Tibial nerve (tissue), 4 donors: ENCODE measurements at regions not wholly inside any gene's neighbourhood (a gene's known extent, or its start where the extent isn't known, plus 50 kb on each side); places are given as distances from the start of the nearest gene placed in this dataset.

Experiments
- DNase-seq, 2 donors: peaks; one replicate each; pipeline ENCODE4 v3.0.0-alpha.2; 2019; ENCODE audit warnings: low spot score in 2 of 2
- H3K27ac ChIP-seq, 4 donors: fragments of 200-600 bp; sonication (generic) in 3 of 4; one replicate each; pipeline ENCODE4 v1.5.1; 2017 to 2019; ENCODE audit warnings: mild to moderate bottlenecking in 1 of 4
- H3K27me3 ChIP-seq, 2 donors: fragments of 200-600 bp; sonication (generic) in 1 of 2; one replicate each; pipeline versions ENCODE4 v1.5.1 to v1.6.0; 2017 to 2019
- H3K36me3 ChIP-seq, 3 donors: fragments of 200-600 bp; sonication (generic); one replicate each; pipeline ENCODE4 v1.5.1; 2018 to 2019
- H3K4me1 ChIP-seq, 4 donors: fragments of 200-600 bp; sonication (generic) in 3 of 4; one replicate each; pipeline ENCODE4 v1.5.1; 2017 to 2019
- H3K4me3 ChIP-seq, 4 donors: fragments of 200-600 bp; sonication (generic) in 3 of 4; one replicate each; pipeline ENCODE4 v1.5.1; 2017 to 2019; ENCODE audit warnings: mild to moderate bottlenecking in 1 of 4, moderate library complexity in 1 of 4
- H3K9me3 ChIP-seq, 4 donors: fragments of 200-600 bp; sonication (generic) in 3 of 4; one replicate each; pipeline ENCODE4 v1.5.1; 2017 to 2019
- CTCF ChIP-seq, 5 experiments: fragments of 200-600 bp in 3 of 5; fragments of 450-650 bp in 2 of 5; sonication (generic) in 3 of 5; IDR thresholded peaks; one replicate each; pipeline ENCODE4 v1.5.1; 2016 to 2019; ENCODE audit warnings: antibody characterized with exemption in 5 of 5, mild to moderate bottlenecking in 3 of 5, moderate library complexity in 2 of 5
- EP300 ChIP-seq, 2 donors: sonication (generic); formaldehyde crosslinking; IDR thresholded peaks; one replicate each; pipeline ENCODE4 v1.6.1; 2017; ENCODE audit warnings: antibody characterized with exemption in 2 of 2, mild to moderate bottlenecking in 1 of 2
- POLR2A ChIP-seq, 2 donors: fragments of 450-650 bp; IDR thresholded peaks; one replicate each; pipeline ENCODE4 v1.6.1; 2017; ENCODE audit warnings: antibody characterized with exemption in 2 of 2, mild to moderate bottlenecking in 2 of 2, moderate library complexity in 2 of 2
- WGBS, 2 donors: methylation state at CpG; one replicate each; pipeline ENCODE4 v1.1.5; 2018; 5-methylcytosine and 5-hydroxymethylcytosine counted together

GRCh38 chr13:34416971-34417380 is 525.1 kb upstream of the NBEA start:
- 58 to 62% methylated on average over 5 of the region's 5 CpGs for WGBS, 2 donors
- no peak overlapping the region for H3K4me3 ChIP-seq
- H3K27ac ChIP-seq: no peak overlapping the region
- H3K9me3 ChIP-seq: no peaks in the 10 kb centered on the region
- H3K27me3 ChIP-seq: no peaks in the 10 kb centered on the region
- no peaks in the 10 kb centered on the region for H3K4me1 ChIP-seq
- no peak for TF ChIP-seq POLR2A (IDR thresholded peaks at IDR 0.05)
- no peak for TF ChIP-seq EP300 (IDR thresholded peaks at IDR 0.05)
- TF ChIP-seq CTCF (IDR thresholded peaks at IDR 0.05): no peak
- no peaks in the 10 kb centered on the region for H3K36me3 ChIP-seq
- peak in 1 of 2 donors; percentile 35 for DNase-seq

- no peak for DNase-seq
- Histone ChIP-seq H3K27me3 (no peaks in the 10 kb centered on the region), H3K36me3 (no peaks in the 10 kb centered on the region), H3K27ac (no peak overlapping the region), H3K4me1 (no peaks in the 10 kb centered on the region), H3K4me3 (no peak overlapping the region), H3K9me3 (no peaks in the 10 kb centered on the region)
- WGBS, 2 donors: 87% methylated on average over 4 of the region's 4 CpGs
- TF ChIP-seq EP300 (IDR thresholded peaks at IDR 0.05) (no peak), CTCF (IDR thresholded peaks at IDR 0.05) (no peak), POLR2A (IDR thresholded peaks at IDR 0.05) (no peak)
Observed at GRCh38 chr13:34417896-34418295, 524.2 kb upstream of the NBEA start.

- Histone ChIP-seq H3K27ac (no peak overlapping the region), H3K4me3 (no peak overlapping the region), H3K9me3 (no peaks in the 10 kb centered on the region), H3K36me3 (no peaks in the 10 kb centered on the region), H3K4me1 (no peaks in the 10 kb centered on the region), H3K27me3 (no peaks in the 10 kb centered on the region)
- 51 to 71% methylated on average over 5 of the region's 5 CpGs for WGBS, 2 donors
- no peak for TF ChIP-seq CTCF (IDR thresholded peaks at IDR 0.05)
- TF ChIP-seq POLR2A (IDR thresholded peaks at IDR 0.05): no peak
- no peak for TF ChIP-seq EP300 (IDR thresholded peaks at IDR 0.05)
- DNase-seq: no peak
Observed at GRCh38 chr13:34419025-34419424, 523.0 kb upstream of the NBEA start.

- 77 to 89% methylated on average over 6 of the region's 6 CpGs for WGBS, 2 donors
- Histone ChIP-seq H3K27me3 (no peaks in the 10 kb centered on the region), H3K4me3 (no peak overlapping the region), H3K36me3 (no peaks in the 10 kb centered on the region), H3K4me1 (no peaks in the 10 kb centered on the region), H3K27ac (no peak overlapping the region), H3K9me3 (no peaks in the 10 kb centered on the region)
- no peak for TF ChIP-seq POLR2A (IDR thresholded peaks at IDR 0.05)
- TF ChIP-seq CTCF (IDR thresholded peaks at IDR 0.05): no peak
- TF ChIP-seq EP300 (IDR thresholded peaks at IDR 0.05): no peak
- no peak for DNase-seq
Observed at GRCh38 chr13:34419755-34420154, 522.3 kb upstream of the NBEA start.

- Histone ChIP-seq H3K4me3 (no peak overlapping the region), H3K27me3 (no peaks in the 10 kb centered on the region), H3K27ac (no peak overlapping the region), H3K36me3 (no peaks in the 10 kb centered on the region), H3K4me1 (no peaks in the 10 kb centered on the region), H3K9me3 (no peaks in the 10 kb centered on the region)
- TF ChIP-seq CTCF (IDR thresholded peaks at IDR 0.05): no peak
- TF ChIP-seq EP300 (IDR thresholded peaks at IDR 0.05): no peak
- TF ChIP-seq POLR2A (IDR thresholded peaks at IDR 0.05): no peak
- WGBS, 2 donors: 90 to 91% methylated on average over 3 of the region's 3 CpGs
- DNase-seq: no peak
Observed at GRCh38 chr13:34420702-34421346, 521.2 kb upstream of the NBEA start.
